Liver (tissue), 3 donors: ENCODE measurements at regions not wholly inside any gene's neighbourhood (a gene's known extent, or its start where the extent isn't known, plus 50 kb on each side); places are given as distances from the start of the nearest gene placed in this dataset.

Experiments used
- ATF3 ChIP-seq: IDR thresholded peaks from 2 replicates; pipeline ENCODE4 v1.6.1; 2016; ENCODE audit warnings: antibody characterized with exemption
- CTCF ChIP-seq: fragments of 150-350 bp; IDR thresholded peaks from 2 replicates; pipeline ENCODE4 v1.5.1; 2017; ENCODE audit warnings: improper control_type of control experiment, low read depth, low read length; ENCODE audit not compliant: missing input control
- EGR1 ChIP-seq, 2 donors: IDR thresholded peaks; 2 replicates each; pipeline ENCODE4 v1.6.1; 2016 to 2018; ENCODE audit warnings: antibody characterized with exemption in 2 of 2, low read depth in 2 of 2
- FOXA1 ChIP-seq: IDR thresholded peaks from 2 replicates; pipeline ENCODE4 v1.6.1; 2016; ENCODE audit warnings: antibody characterized with exemption
- FOXA2 ChIP-seq: IDR thresholded peaks from 2 replicates; pipeline ENCODE4 v1.6.1; 2016; ENCODE audit warnings: antibody characterized with exemption
- GABPA ChIP-seq, 2 donors: IDR thresholded peaks in 1 of 2; conservative IDR thresholded peaks in 1 of 2; 2 replicates each; pipeline ENCODE4 v1.6.1; 2016; ENCODE audit warnings: antibody characterized with exemption in 2 of 2, mild to moderate bottlenecking in 1 of 2, moderate library complexity in 1 of 2
- JUND ChIP-seq, 2 donors: IDR thresholded peaks; 2 replicates each; pipeline ENCODE4 v1.6.1; 2016; ENCODE audit warnings: antibody characterized with exemption in 2 of 2
- MAX ChIP-seq: IDR thresholded peaks from 2 replicates; pipeline ENCODE4 v1.6.1; 2016; ENCODE audit warnings: antibody characterized with exemption
- NR2F2 ChIP-seq: IDR thresholded peaks from 2 replicates; pipeline ENCODE4 v1.6.1; 2016; ENCODE audit warnings: antibody characterized with exemption
- RAD21 ChIP-seq, 2 donors: IDR thresholded peaks; 2 replicates each; pipeline ENCODE4 v1.6.1; 2016; ENCODE audit warnings: antibody characterized with exemption in 2 of 2, mild to moderate bottlenecking in 2 of 2
- REST ChIP-seq: IDR thresholded peaks from 2 replicates; pipeline ENCODE4 v1.6.1; 2016; ENCODE audit warnings: antibody characterized with exemption, mild to moderate bottlenecking
- SP1 ChIP-seq: IDR thresholded peaks from 2 replicates; pipeline ENCODE4 v1.6.1; 2018; ENCODE audit warnings: antibody characterized with exemption, mild to moderate bottlenecking
- TAF1 ChIP-seq: conservative IDR thresholded peaks from 2 replicates; pipeline ENCODE4 v1.6.1; 2016; ENCODE audit warnings: antibody characterized with exemption, mild to moderate bottlenecking
- ZBTB33 ChIP-seq: IDR thresholded peaks from 2 replicates; pipeline ENCODE4 v1.6.1; 2016; ENCODE audit warnings: antibody characterized with exemption
- donor health status: healthy.
- donor health status: healthy.

- no peak for TF ChIP-seq JUND (IDR thresholded peaks at IDR 0.05)
- no peak for TF ChIP-seq CTCF
- TF ChIP-seq SP1: no peak
- no peak for TF ChIP-seq EGR1 (IDR thresholded peaks at IDR 0.05; ENCODE audit: low read depth in 2 of 2)
- TF ChIP-seq FOXA1: no peak
- no peak for TF ChIP-seq REST
- TF ChIP-seq ZBTB33: no peak
- TF ChIP-seq GABPA (IDR thresholded peaks at IDR 0.05 in 1 of 2, conservative IDR thresholded peaks at IDR 0.05 in 1 of 2): no peak
- TF ChIP-seq TAF1: no peak
- no peak for TF ChIP-seq RAD21 (IDR thresholded peaks at IDR 0.05)
- no peak for TF ChIP-seq MAX
- no peak for TF ChIP-seq ATF3
- TF ChIP-seq FOXA2: no peak
- no peak for TF ChIP-seq NR2F2
Observed at GRCh38 chr14:84871734-84872133, 658.2 kb upstream of the FLRT2 start.
